GM06990 (cell line): ENCODE measurements at regions not wholly inside any gene's neighbourhood (a gene's known extent, or its start where the extent isn't known, plus 50 kb on each side); places are given as distances from the start of the nearest gene placed in this dataset.

Experiments
- DNase-seq: peaks from one replicate; pipeline ENCODE4 v3.0.0-alpha.2; 2011; ENCODE audit not compliant: insufficient read length; ENCODE audit errors: extremely low read depth
- H3K27me3 ChIP-seq: replicated peaks from 2 replicates; pipeline ENCODE4 v1.6.0; 2011; ENCODE audit warnings: low read length; ENCODE audit not compliant: control insufficient read depth, insufficient read depth
- H3K36me3 ChIP-seq: 2 replicates; pipeline ENCODE4 v1.5.1; 2011; ENCODE audit warnings: low read length; ENCODE audit not compliant: control insufficient read depth, insufficient read depth
- H3K4me3 ChIP-seq: replicated peaks from 2 replicates; pipeline ENCODE4 v1.5.1; 2011; ENCODE audit warnings: low read depth, mild to moderate bottlenecking, control low read depth, low read length
- CTCF ChIP-seq: IDR thresholded peaks from 2 replicates; pipeline ENCODE4 v1.5.1; 2011; ENCODE audit warnings: low read length, control low read depth, mild to moderate bottlenecking, inconsistent platforms; ENCODE audit not compliant: insufficient read depth, poor library complexity, severe bottlenecking

GRCh38 chr19:5396963-5397362 is 56.4 kb upstream of the PTPRS start:
- DNase-seq, result no peak
- no peaks in the 10 kb centered on the region for H3K27me3 ChIP-seq
- H3K4me3 ChIP-seq, result no peak overlapping the region
- TF ChIP-seq CTCF, result no peak
- no peaks in the 10 kb centered on the region for H3K36me3 ChIP-seq

GRCh38 chr19:5397804-5398692 is 57.2 kb upstream of the ZNRF4 start:
- no peak for DNase-seq
- Histone ChIP-seq H3K27me3 (no peaks in the 10 kb centered on the region), H3K4me3 (no peak overlapping the region), H3K36me3 (no peaks in the 10 kb centered on the region)
- no peak for TF ChIP-seq CTCF

- no peaks in the 10 kb centered on the region for H3K27me3 ChIP-seq
- no peak for TF ChIP-seq CTCF
- H3K4me3 ChIP-seq, result no peak overlapping the region
- no peaks in the 10 kb centered on the region for H3K36me3 ChIP-seq
- no peak for DNase-seq
Observed at GRCh38 chr19:5398693-5399057, 56.5 kb upstream of the ZNRF4 start.

- Histone ChIP-seq H3K36me3 (no peaks in the 10 kb centered on the region), H3K4me3 (no peak overlapping the region), H3K27me3 (no peaks in the 10 kb centered on the region)
- no peak for TF ChIP-seq CTCF
- peak; percentile 20 for DNase-seq
Observed at GRCh38 chr19:5403968-5404640, 51.1 kb upstream of the ZNRF4 start.
